IMR-90 (cell line): ENCODE measurements at regions not wholly inside any gene's neighbourhood (a gene's known extent, or its start where the extent isn't known, plus 50 kb on each side); places are given as distances from the start of the nearest gene placed in this dataset.

Experiments
- ATAC-seq: fragments of 200-7000 bp; cut with Tn5 transposase; 2 replicates; pipeline ENCODE4 v1.9.1; 2020; ENCODE audit warnings: low read depth, mild to moderate bottlenecking, moderate library complexity
- BruUV-seq: library from RNA; stranded (reverse); fragments of 400-500 nt; replicated peaks from 2 replicates; lab custom pipeline; 2021; lab: Mats Ljungman, UMichigan
- CTCF ChIA-PET: fragments of 300-600 bp; formaldehyde crosslinking; extraction: SDS; loops from one replicate; lab custom pipeline; 2021; ENCODE audit warnings: antibody characterized with exemption; lab: Yijun Ruan, JAX
- POLR2A ChIA-PET: fragments of 300-600 bp; sonication (Branson Sonifier 250); formaldehyde crosslinking; loops from one replicate; lab custom pipeline; 2022; ENCODE audit warnings: antibody characterized with exemption; ENCODE audit not compliant: unreplicated experiment; lab: Charles Lee
- DNase-seq: peaks from one replicate; pipeline ENCODE4 v3.0.0; 2013
- H2AFZ ChIP-seq: replicated peaks from 2 replicates; pipeline ENCODE3; 2013; ENCODE audit warnings: low read length, mild to moderate bottlenecking; ENCODE audit not compliant: poor library complexity
- H2AK5ac ChIP-seq: 2 replicates; pipeline ENCODE4 v1.6.1; 2013; ENCODE audit warnings: low read depth, low read length, inconsistent platforms
- H2AK9ac ChIP-seq: replicated peaks from 2 replicates; pipeline ENCODE3; 2013; ENCODE audit warnings: mild to moderate bottlenecking, low read depth, low read length, moderate library complexity; ENCODE audit not compliant: poor library complexity
- H2BK120ac ChIP-seq: 2 replicates; pipeline ENCODE4 v1.6.1; 2013; ENCODE audit warnings: low read depth, low read length, inconsistent platforms
- H2BK15ac ChIP-seq: 3 replicates; pipeline ENCODE4 v1.6.1; 2013; ENCODE audit warnings: low read depth, low read length, inconsistent platforms
- H2BK20ac ChIP-seq: 2 replicates; pipeline ENCODE4 v1.6.1; 2013; ENCODE audit warnings: low read depth, mild to moderate bottlenecking, inconsistent platforms, low read length, moderate library complexity
- H2BK5ac ChIP-seq: 2 replicates; pipeline ENCODE4 v1.6.1; 2013; ENCODE audit warnings: mild to moderate bottlenecking, low read depth, low read length, inconsistent platforms; ENCODE audit not compliant: poor library complexity, severe bottlenecking
- H3K14ac ChIP-seq: replicated peaks from 2 replicates; pipeline ENCODE4 v1.6.1; 2013; ENCODE audit warnings: low read depth, low read length, inconsistent platforms
- H3K18ac ChIP-seq: 2 replicates; pipeline ENCODE4 v1.6.1; 2013; ENCODE audit warnings: low read depth, low read length, control low read depth
- H3K23ac ChIP-seq: 2 replicates; pipeline ENCODE4 v1.6.1; 2013; ENCODE audit warnings: low read depth, low read length, inconsistent platforms
- H3K27ac ChIP-seq: 2 replicates; pipeline ENCODE4 v1.5.1; 2013; ENCODE audit warnings: mild to moderate bottlenecking, control low read depth, low read length; ENCODE audit not compliant: insufficient read depth
- H3K27me3 ChIP-seq: 2 replicates; pipeline ENCODE4 v1.6.1; 2013; ENCODE audit warnings: low read length; ENCODE audit not compliant: control insufficient read depth, insufficient read depth
- H3K36me3 ChIP-seq: 2 replicates; pipeline ENCODE4 v1.6.1; 2013; ENCODE audit warnings: low read length, mixed read lengths; ENCODE audit not compliant: control insufficient read depth, insufficient read depth
- H3K4ac ChIP-seq: 2 replicates; pipeline ENCODE4 v1.6.1; 2013; ENCODE audit warnings: low read depth, low read length, inconsistent platforms
- H3K4me1 ChIP-seq: 2 replicates; pipeline ENCODE4 v1.6.1; 2013; ENCODE audit warnings: low read length, mixed read lengths; ENCODE audit not compliant: control insufficient read depth, insufficient read depth
- H3K4me2 ChIP-seq: 2 replicates; pipeline ENCODE4 v1.6.1; 2013; ENCODE audit warnings: low read depth, mild to moderate bottlenecking, control low read depth, low read length, moderate library complexity
- H3K4me3 ChIP-seq: 2 replicates; pipeline ENCODE4 v1.5.1; 2013; ENCODE audit warnings: low read depth, mild to moderate bottlenecking, control low read depth, low read length, moderate library complexity; ENCODE audit not compliant: insufficient read depth
- H3K56ac ChIP-seq: 2 replicates; pipeline ENCODE4 v1.6.1; 2013; ENCODE audit warnings: low read length, inconsistent platforms; ENCODE audit not compliant: insufficient read depth; ENCODE audit errors: extremely low read depth
- H3K79me1 ChIP-seq, 2 experiments: 2 replicates each; pipeline ENCODE4 v1.6.1; 2013; ENCODE audit warnings: low read length in 2 of 2, inconsistent platforms in 1 of 2, low read depth in 1 of 2
- H3K9ac ChIP-seq: 2 replicates; pipeline ENCODE4 v1.6.1; 2013; ENCODE audit warnings: low read depth, low read length, control low read depth
- H3K9me1 ChIP-seq: 2 replicates; pipeline ENCODE4 v1.6.1; 2013; ENCODE audit warnings: low read length, inconsistent platforms; ENCODE audit not compliant: insufficient read depth
- H3K9me3 ChIP-seq: 2 replicates; pipeline ENCODE4 v1.6.1; 2013; ENCODE audit warnings: low read length; ENCODE audit not compliant: control insufficient read depth, insufficient read depth
- H4K20me1 ChIP-seq: 2 replicates; pipeline ENCODE4 v1.6.1; 2013; ENCODE audit warnings: low read length, inconsistent platforms; ENCODE audit not compliant: insufficient read depth
- H4K5ac ChIP-seq: 2 replicates; pipeline ENCODE4 v1.6.1; 2013; ENCODE audit warnings: mild to moderate bottlenecking, low read depth, low read length, control low read depth
- H4K8ac ChIP-seq, 2 experiments: 2 replicates each; pipeline ENCODE4 v1.6.1; 2013; ENCODE audit warnings: low read depth in 2 of 2, low read length in 2 of 2, control low read depth in 1 of 2, inconsistent platforms in 1 of 2
- H4K91ac ChIP-seq: 2 replicates; pipeline ENCODE4 v1.6.1; 2013; ENCODE audit warnings: low read depth, low read length, inconsistent platforms; ENCODE audit not compliant: insufficient read depth
- BHLHE40 ChIP-seq: fragments of 150-350 bp; IDR thresholded peaks from 2 replicates; pipeline ENCODE4 v1.6.1; 2016; ENCODE audit warnings: mild to moderate bottlenecking, low read depth, low read length
- CHD1 ChIP-seq: IDR thresholded peaks from 2 replicates; pipeline ENCODE4 v1.6.1; 2012; ENCODE audit warnings: low read depth, low read length, improper control_type of control experiment
- FOS ChIP-seq: fragments of 150-350 bp; IDR thresholded peaks from 2 replicates; pipeline ENCODE4 v1.6.1; 2016; ENCODE audit warnings: low read depth, low read length
- MAFK ChIP-seq: IDR thresholded peaks from 2 replicates; pipeline ENCODE4 v1.6.1; 2012; ENCODE audit warnings: low read depth, low read length, improper control_type of control experiment
- MAZ ChIP-seq: IDR thresholded peaks from 2 replicates; pipeline ENCODE4 v1.6.1; 2012; ENCODE audit warnings: low read depth, mild to moderate bottlenecking, low read length, improper control_type of control experiment, moderate library complexity, borderline replicate concordance
- NFE2L2 ChIP-seq: fragments of 150-350 bp; IDR thresholded peaks from 2 replicates; pipeline ENCODE4 v1.6.1; 2016; ENCODE audit warnings: low read depth, mild to moderate bottlenecking, low read length
- POLR2A ChIP-seq: IDR thresholded peaks from 2 replicates; pipeline ENCODE4 v1.6.1; 2012; ENCODE audit warnings: mild to moderate bottlenecking, low read depth, low read length
- RAD21 ChIP-seq: IDR thresholded peaks from 2 replicates; pipeline ENCODE4 v1.6.1; 2012; ENCODE audit warnings: low read length, improper control_type of control experiment
- RCOR1 ChIP-seq: IDR thresholded peaks from 2 replicates; pipeline ENCODE4 v1.6.1; 2012; ENCODE audit warnings: mild to moderate bottlenecking, low read length, improper control_type of control experiment; ENCODE audit not compliant: insufficient replicate concordance
- RFX5 ChIP-seq: IDR thresholded peaks from 2 replicates; pipeline ENCODE4 v1.8.0; 2012; ENCODE audit warnings: low read depth, mild to moderate bottlenecking, low read length, moderate library complexity
- SMC3 ChIP-seq: fragments of 150-350 bp; IDR thresholded peaks from 2 replicates; pipeline ENCODE4 v1.6.1; 2016; ENCODE audit warnings: low read depth, mild to moderate bottlenecking, antibody characterized with exemption, low read length, moderate library complexity
- WGBS, 2 experiments: methylation state at CpG; one replicate each; pipeline versions ENCODE4 v1.1.5 to v1.1.7; 2013; ENCODE audit warnings: missing lambda C conversion rate in 2 of 2; ENCODE audit not compliant: insufficient read length in 1 of 2; ENCODE audit errors: extremely low coverage in 2 of 2; 5-methylcytosine and 5-hydroxymethylcytosine counted together
- dilution Hi-C: fragments of 300-500 bp; cut with HindIII; formaldehyde crosslinking; loops from one replicate; pipeline ENCODE4 v1.14.3; 2018; ENCODE audit warnings: low sequenced_read_pairs; ENCODE audit not compliant: unreplicated experiment
- in situ Hi-C: fragments of 300-500 bp; cut with MboI; formaldehyde crosslinking; loops from 3 replicates; pipeline ENCODE4 v1.14.3; 2019; ENCODE audit warnings: low sequenced_read_pairs, inconsistent platforms, mixed read lengths
- intact Hi-C: fragments of 100-400 bp; cut with micrococcal nuclease; formaldehyde crosslinking; loops from 2 replicates; pipeline ENCODE4 v1.10.0; 2022
- TF ChIP-seq, protein P1 (sequence below): fragments of 150-350 bp; IDR thresholded peaks from 2 replicates; pipeline ENCODE4 v1.6.1; 2016; ENCODE audit warnings: low read depth, mild to moderate bottlenecking, low read length, moderate library complexity, borderline replicate concordance
- TF ChIP-seq, protein P2 (sequence below): conservative IDR thresholded peaks from 2 replicates; pipeline ENCODE4 v1.5.1; 2012; ENCODE audit warnings: mild to moderate bottlenecking, low read depth, low read length, improper control_type of control experiment
- TF ChIP-seq, protein P3 (sequence below): fragments of 150-350 bp; IDR thresholded peaks from 2 replicates; pipeline ENCODE4 v1.6.1; 2017; ENCODE audit warnings: mild to moderate bottlenecking, antibody characterized with exemption, low read length, low read depth

DNA sequence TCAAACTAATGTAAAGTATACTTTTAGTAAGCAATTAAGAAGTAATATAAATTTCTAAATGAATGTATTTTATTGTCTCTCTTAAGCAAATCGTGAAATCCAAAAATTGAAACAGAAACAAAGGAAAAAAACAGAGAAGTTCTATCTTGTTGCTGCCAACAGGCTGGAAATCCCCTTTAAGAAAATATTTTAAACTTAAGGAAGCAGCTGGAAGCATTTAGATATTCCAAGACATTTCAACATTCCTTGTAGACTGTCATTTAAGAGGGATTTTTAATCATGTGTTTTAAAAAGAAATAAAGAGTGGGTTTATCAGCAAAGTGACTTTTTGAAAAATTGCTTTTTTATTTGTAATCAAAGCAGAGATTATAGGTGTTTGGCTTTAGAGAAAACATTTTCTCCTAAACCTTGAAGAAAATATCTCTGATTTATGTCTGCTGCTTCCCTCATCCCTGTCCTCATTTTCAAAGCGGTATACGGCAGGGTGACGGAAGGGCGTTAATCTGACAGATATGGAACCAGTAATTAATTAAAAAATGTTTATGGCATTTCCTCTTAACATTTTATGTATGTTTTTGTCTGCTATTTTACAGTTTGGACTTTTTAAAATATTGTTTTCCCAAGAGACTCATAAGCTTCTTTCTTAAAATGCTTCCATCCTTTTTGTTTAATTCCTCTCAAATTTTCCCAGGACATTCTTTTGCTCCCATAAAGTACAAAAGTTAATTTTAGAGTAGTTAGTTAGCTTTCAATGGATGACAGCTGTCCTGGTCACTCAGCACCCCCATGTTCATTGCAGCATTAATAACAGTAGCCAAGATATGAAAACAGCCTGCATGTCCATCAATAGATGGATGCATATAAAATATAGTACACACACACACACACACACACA lies 245.6 kb downstream of the LURAP1L start:
- H2AFZ ChIP-seq, result no peak overlapping the region
- no peak overlapping the region for H2BK5ac ChIP-seq
- no peak overlapping the region for H3K56ac ChIP-seq
- H3K4ac ChIP-seq, result no peak overlapping the region
- no peak overlapping the region for H3K9ac ChIP-seq
- H4K91ac ChIP-seq, result no peak overlapping the region
- TF ChIP-seq, protein P1, sequence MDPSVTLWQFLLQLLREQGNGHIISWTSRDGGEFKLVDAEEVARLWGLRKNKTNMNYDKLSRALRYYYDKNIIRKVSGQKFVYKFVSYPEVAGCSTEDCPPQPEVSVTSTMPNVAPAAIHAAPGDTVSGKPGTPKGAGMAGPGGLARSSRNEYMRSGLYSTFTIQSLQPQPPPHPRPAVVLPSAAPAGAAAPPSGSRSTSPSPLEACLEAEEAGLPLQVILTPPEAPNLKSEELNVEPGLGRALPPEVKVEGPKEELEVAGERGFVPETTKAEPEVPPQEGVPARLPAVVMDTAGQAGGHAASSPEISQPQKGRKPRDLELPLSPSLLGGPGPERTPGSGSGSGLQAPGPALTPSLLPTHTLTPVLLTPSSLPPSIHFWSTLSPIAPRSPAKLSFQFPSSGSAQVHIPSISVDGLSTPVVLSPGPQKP, result no peak
- TF ChIP-seq, protein P2, sequence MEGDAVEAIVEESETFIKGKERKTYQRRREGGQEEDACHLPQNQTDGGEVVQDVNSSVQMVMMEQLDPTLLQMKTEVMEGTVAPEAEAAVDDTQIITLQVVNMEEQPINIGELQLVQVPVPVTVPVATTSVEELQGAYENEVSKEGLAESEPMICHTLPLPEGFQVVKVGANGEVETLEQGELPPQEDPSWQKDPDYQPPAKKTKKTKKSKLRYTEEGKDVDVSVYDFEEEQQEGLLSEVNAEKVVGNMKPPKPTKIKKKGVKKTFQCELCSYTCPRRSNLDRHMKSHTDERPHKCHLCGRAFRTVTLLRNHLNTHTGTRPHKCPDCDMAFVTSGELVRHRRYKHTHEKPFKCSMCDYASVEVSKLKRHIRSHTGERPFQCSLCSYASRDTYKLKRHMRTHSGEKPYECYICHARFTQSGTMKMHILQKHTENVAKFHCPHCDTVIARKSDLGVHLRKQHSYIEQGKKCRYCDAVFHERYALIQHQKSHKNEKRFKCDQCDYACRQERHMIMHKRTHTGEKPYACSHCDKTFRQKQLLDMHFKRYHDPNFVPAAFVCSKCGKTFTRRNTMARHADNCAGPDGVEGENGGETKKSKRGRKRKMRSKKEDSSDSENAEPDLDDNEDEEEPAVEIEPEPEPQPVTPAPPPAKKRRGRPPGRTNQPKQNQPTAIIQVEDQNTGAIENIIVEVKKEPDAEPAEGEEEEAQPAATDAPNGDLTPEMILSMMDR, result no peak
- no peak for TF ChIP-seq POLR2A
- no peak for TF ChIP-seq RCOR1
- no peak for TF ChIP-seq MAFK
- no peak for TF ChIP-seq BHLHE40
- TF ChIP-seq, protein P3, sequence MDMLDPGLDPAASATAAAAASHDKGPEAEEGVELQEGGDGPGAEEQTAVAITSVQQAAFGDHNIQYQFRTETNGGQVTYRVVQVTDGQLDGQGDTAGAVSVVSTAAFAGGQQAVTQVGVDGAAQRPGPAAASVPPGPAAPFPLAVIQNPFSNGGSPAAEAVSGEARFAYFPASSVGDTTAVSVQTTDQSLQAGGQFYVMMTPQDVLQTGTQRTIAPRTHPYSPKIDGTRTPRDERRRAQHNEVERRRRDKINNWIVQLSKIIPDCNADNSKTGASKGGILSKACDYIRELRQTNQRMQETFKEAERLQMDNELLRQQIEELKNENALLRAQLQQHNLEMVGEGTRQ, result no peak
- no peak for TF ChIP-seq NFE2L2
- no peak for TF ChIP-seq SMC3
- TF ChIP-seq RAD21, result no peak
- TF ChIP-seq MAZ, result no peak
- TF ChIP-seq CHD1, result no peak
- no peak for TF ChIP-seq FOS
- no peak for TF ChIP-seq RFX5
- no peak overlapping the region for H2BK15ac ChIP-seq
- no peak overlapping the region for H3K14ac ChIP-seq
- no peaks in the 10 kb centered on the region for H3K4me1 ChIP-seq
- H2BK20ac ChIP-seq, result no peak overlapping the region
- H2AK9ac ChIP-seq, result no peak overlapping the region
- BruUV-seq, result no TSS peak
- no peak overlapping the region for H2BK120ac ChIP-seq
- no peak overlapping the region for H3K4me3 ChIP-seq
- dilution Hi-C loops, result no loop called here
- no CpG with 5 or more reads among the region's 5 CpGs for WGBS, 2 experiments
- intact Hi-C loops, result no loop called here
- H3K9me1 ChIP-seq, result no peaks in the 10 kb centered on the region
- H3K4me2 ChIP-seq, result no peak overlapping the region
- no peaks in the 10 kb centered on the region for H3K36me3 ChIP-seq
- ChIA-PET CTCF (interaction anchor here (1.0 kb wide), 1 partner anchor 14 kb away, joined by 3 read pairs; no protein-coding TSS in a partner anchor), POLR2A (no interaction called here)
- no peak for DNase-seq
- no peak overlapping the region for H4K5ac ChIP-seq
- no peak for ATAC-seq
- no peaks in the 10 kb centered on the region for H4K20me1 ChIP-seq
- no peak overlapping the region for H3K23ac ChIP-seq
- H3K79me1 ChIP-seq, result no peaks in the 10 kb centered on the region
- no peaks in the 10 kb centered on the region; the same call in 1 of the 2 replicates for H3K27me3 ChIP-seq
- no peak overlapping the region for H2AK5ac ChIP-seq
- H3K27ac ChIP-seq, result no peak overlapping the region
- no peaks in the 10 kb centered on the region for H3K9me3 ChIP-seq
- no peak overlapping the region for H4K8ac ChIP-seq
- no peak overlapping the region for H3K18ac ChIP-seq
- in situ Hi-C loops, result no loop called here
